K562 (cell line): ENCODE measurements at regions not wholly inside any gene's neighbourhood (a gene's known extent, or its start where the extent isn't known, plus 50 kb on each side); places are given as distances from the start of the nearest gene placed in this dataset.

ENCODE experiments used
- ATAC-seq: fragments of 200-7000 bp; cut with Tn5 transposase; 3 replicates; pipeline ENCODE4 v1.9.1; 2020; ENCODE audit warnings: moderate library complexity
- BruUV-seq: library from RNA; stranded (reverse); fragments of 400-500 nt; replicated peaks from 2 replicates; lab custom pipeline; 2021; lab: Mats Ljungman, UMichigan
- CTCF ChIA-PET: fragments of 300-600 bp; formaldehyde crosslinking; extraction: SDS; loops from one replicate; lab custom pipeline; 2021; ENCODE audit warnings: low intra/inter-chr PET ratio; lab: Yijun Ruan, JAX
- POLR2A ChIA-PET: fragments of 300-600, 350-650 bp; sonication (Branson Sonifier 250); formaldehyde crosslinking; extraction: SDS; loops from one replicate; lab custom pipeline; 2021; ENCODE audit warnings: antibody characterized with exemption, inconsistent platforms; lab: Yijun Ruan, JAX
- DNase-seq, 4 experiments: peaks; one replicate each; pipeline versions ENCODE4 v3.0.0 to v3.0.0-alpha.2; 2011 to 2018; ENCODE audit warnings: low spot score in 3 of 4, mixed read lengths in 3 of 4; ENCODE audit errors: extremely low read depth in 1 of 4
- FAIRE-seq: peaks from 2 replicates; lab custom pipeline; 2011; peaks lifted over from hg19 to GRCh38; lab: Jason Lieb, UNC
- H2AFZ ChIP-seq: 2 replicates; pipeline ENCODE4 v1.6.0; 2011; ENCODE audit warnings: low read depth, low read length, control low read depth, inconsistent platforms
- H3K27ac ChIP-seq: fragments of 200-600 bp; 3 replicates; pipeline ENCODE4 v1.8.0; 2011; ENCODE audit warnings: low read depth, mild to moderate bottlenecking, control low read depth, inconsistent platforms, low read length, moderate library complexity, mixed read lengths; ENCODE audit errors: extremely low read depth
- H3K27me3 ChIP-seq, 2 experiments: fragments of 300-600 bp in 1 of 2; 2 replicates in 1 of 2; 3 replicates in 1 of 2; pipeline versions ENCODE4 v1.6.0 to v1.8.0; 2011; ENCODE audit warnings: inconsistent platforms in 2 of 2, low read length in 2 of 2, mild to moderate bottlenecking in 1 of 2, mixed read lengths in 1 of 2, moderate library complexity in 1 of 2; ENCODE audit not compliant: control insufficient read depth in 2 of 2, insufficient read depth in 2 of 2
- H3K36me3 ChIP-seq: fragments of 300-600 bp; 3 replicates; pipeline ENCODE4 v1.8.0; 2011; ENCODE audit warnings: mild to moderate bottlenecking, low read length, inconsistent platforms; ENCODE audit not compliant: control insufficient read depth, insufficient read depth
- H3K4me1 ChIP-seq, 2 experiments: fragments of 200-600 bp in 1 of 2; replicated peaks in 1 of 2; 2 replicates in 1 of 2; 3 replicates in 1 of 2; pipeline versions ENCODE4 v1.5.1 to v1.8.0; 2011; ENCODE audit warnings: inconsistent platforms in 2 of 2, low read length in 2 of 2, mild to moderate bottlenecking in 1 of 2, mixed read lengths in 1 of 2, moderate library complexity in 1 of 2; ENCODE audit not compliant: control insufficient read depth in 2 of 2, insufficient read depth in 2 of 2
- H3K4me2 ChIP-seq: 2 replicates; pipeline ENCODE4 v1.6.1; 2011; ENCODE audit warnings: low read length, control low read depth, inconsistent platforms, mixed read lengths; ENCODE audit not compliant: insufficient read depth
- H3K4me3 ChIP-seq: fragments of 200-600 bp; sonication (generic), shearing (Covaris generic); 2 replicates; pipeline ENCODE4 v1.5.1; 2016; ENCODE audit warnings: control low read depth, inconsistent platforms
- H3K79me2 ChIP-seq: fragments of 200-600 bp; 3 replicates; pipeline ENCODE4 v1.8.0; 2011; ENCODE audit warnings: low read length, inconsistent platforms; ENCODE audit not compliant: control insufficient read depth, insufficient read depth
- H3K9ac ChIP-seq, 2 experiments: 2 replicates each; pipeline versions ENCODE4 v1.6.0 to v1.6.1; 2011; ENCODE audit warnings: low read depth in 2 of 2, low read length in 2 of 2, control low read depth in 1 of 2, inconsistent platforms in 1 of 2, mild to moderate bottlenecking in 1 of 2, mixed read lengths in 1 of 2; ENCODE audit not compliant: insufficient read depth in 1 of 2
- H3K9me1 ChIP-seq: one replicate; pipeline ENCODE4 v1.6.0; 2011; ENCODE audit warnings: inconsistent platforms, mild to moderate bottlenecking, low read length, moderate library complexity; ENCODE audit not compliant: control insufficient read depth, insufficient read depth
- H3K9me3 ChIP-seq: replicated peaks from 2 replicates; pipeline ENCODE4 v1.5.1; 2011; ENCODE audit warnings: low read depth, low read length, inconsistent platforms; ENCODE audit not compliant: control insufficient read depth, insufficient read depth
- H4K20me1 ChIP-seq: replicated peaks from 2 replicates; pipeline ENCODE4 v1.6.1; 2011; ENCODE audit warnings: low read length, inconsistent platforms, mixed read lengths; ENCODE audit not compliant: control insufficient read depth, insufficient read depth
- DEAF1 ChIP-seq: fragments of 450-650 bp; formaldehyde crosslinking; IDR thresholded peaks from 2 replicates; pipeline ENCODE4 v1.4.0; 2020; ENCODE audit warnings: mild to moderate bottlenecking, moderate library complexity
- GABPB1 ChIP-seq: sonication (generic); formaldehyde crosslinking; IDR thresholded peaks from 2 replicates; pipeline ENCODE4 v1.8.0; 2022; ENCODE audit warnings: mild to moderate bottlenecking, missing genetic modification reagents
- JUNB ChIP-seq: fragments of 450-650 bp; formaldehyde crosslinking; conservative IDR thresholded peaks from 2 replicates; pipeline ENCODE4 v1.4.0; 2020; ENCODE audit warnings: mild to moderate bottlenecking
- KAT2B ChIP-seq: IDR thresholded peaks from one replicate; pipeline ENCODE4 v1.6.1; 2012; ENCODE audit warnings: low read depth, mild to moderate bottlenecking, control low read depth, inconsistent platforms, low read length, moderate library complexity
- KLF6 ChIP-seq: fragments of 250-450 bp; sonication (Bioruptor Pico); IDR thresholded peaks from 2 replicates; pipeline ENCODE4 v1.4.0; 2020; ENCODE audit warnings: mild to moderate bottlenecking, moderate library complexity, borderline replicate concordance
- MBD1 ChIP-seq: fragments of 250-450 bp; sonication (Bioruptor Pico); IDR thresholded peaks from 2 replicates; pipeline ENCODE4 v1.8.0; 2022; ENCODE audit warnings: inconsistent platforms
- NFE2 ChIP-seq: IDR thresholded peaks from 2 replicates; pipeline ENCODE4 v1.6.1; 2014; ENCODE audit warnings: antibody characterized with exemption, low read depth
- NR2F6 ChIP-seq: fragments of 450-650 bp; formaldehyde crosslinking; IDR thresholded peaks from 2 replicates; pipeline ENCODE4 v1.4.0; 2020; ENCODE audit warnings: mild to moderate bottlenecking
- PHF8 ChIP-seq: fragments of 200-600 bp; sonication (generic); IDR thresholded peaks from 2 replicates; pipeline ENCODE4 v1.6.1; 2012; ENCODE audit warnings: mixed run types, mild to moderate bottlenecking, inconsistent platforms, low read length, moderate library complexity, borderline replicate concordance
- POLR2G ChIP-seq: fragments of 200-400 bp; formaldehyde crosslinking; IDR thresholded peaks from 2 replicates; pipeline ENCODE4 v1.6.1; 2017; ENCODE audit warnings: low read depth, mild to moderate bottlenecking, antibody characterized with exemption, low read length, moderate library complexity
- RBM25 ChIP-seq: fragments of 200-400 bp; formaldehyde crosslinking; IDR thresholded peaks from 2 replicates; pipeline ENCODE4 v1.6.1; 2018; ENCODE audit warnings: low read length, low read depth, moderate library complexity; ENCODE audit not compliant: severe bottlenecking
- SIN3A ChIP-seq, 2 experiments: fragments of 150-350 bp in 1 of 2; IDR thresholded peaks; 2 replicates each; pipeline ENCODE4 v1.6.1; 2011 to 2016; ENCODE audit warnings: borderline replicate concordance in 2 of 2, low read depth in 2 of 2, low read length in 2 of 2, mild to moderate bottlenecking in 2 of 2, moderate library complexity in 2 of 2; ENCODE audit not compliant: control insufficient read depth in 1 of 2
- SNRNP70 ChIP-seq: fragments of 200-400 bp; formaldehyde crosslinking; optimal IDR thresholded peaks from 2 replicates; pipeline ENCODE3; 2017; ENCODE audit warnings: low read depth, low read length
- STAT5A ChIP-seq: IDR thresholded peaks from 2 replicates; pipeline ENCODE4 v1.6.1; 2012; ENCODE audit warnings: low read length, inconsistent platforms, borderline replicate concordance
- TAL1 ChIP-seq: fragments of 450-650 bp; IDR thresholded peaks from 2 replicates; pipeline ENCODE4 v1.6.1; 2016; ENCODE audit warnings: mild to moderate bottlenecking
- ZC3H11A ChIP-seq: IDR thresholded peaks from 2 replicates; pipeline ENCODE4 v1.6.1; 2012; ENCODE audit warnings: low read depth, low read length, improper control_type of control experiment
- ZKSCAN1 ChIP-seq: fragments of 150-350 bp; IDR thresholded peaks from 2 replicates; pipeline ENCODE4 v1.6.1; 2016; ENCODE audit warnings: low read depth, low read length
- ZNF41 ChIP-seq: fragments of 250-450 bp; sonication (Bioruptor Pico); conservative IDR thresholded peaks from 2 replicates; pipeline ENCODE4 v1.4.0; 2020; ENCODE audit warnings: mild to moderate bottlenecking
- ZNF436 ChIP-seq: fragments of 250-450, 450-650 bp; sonication (Bioruptor Pico); formaldehyde crosslinking; IDR thresholded peaks from 2 replicates; pipeline ENCODE4 v1.7.0; 2020; ENCODE audit warnings: mild to moderate bottlenecking
- WGBS: fragments of 100-300 bp; shearing (Covaris generic); methylation state at CpG from one replicate; pipeline ENCODE4 v1.1.6; 2016; ENCODE audit warnings: low coverage, mixed read lengths; ENCODE audit not compliant: insufficient coverage; ENCODE audit errors: missing lambda C conversion rate; 5-methylcytosine and 5-hydroxymethylcytosine counted together
- in situ Hi-C: fragments of 300-500 bp; cut with MboI; formaldehyde crosslinking; loops from 4 replicates; pipeline ENCODE4 v1.15.0; 2018; ENCODE audit warnings: inconsistent platforms, mixed read lengths
- intact Hi-C: fragments of 100-400 bp; cut with micrococcal nuclease; formaldehyde crosslinking; loops from 2 replicates; pipeline ENCODE4 v1.14.2; 2022

GRCh38 chr13:106369858-106370257 lies 165.6 kb downstream of the EFNB2 start:
- in situ Hi-C loops: no loop called here
- TF ChIP-seq KAT2B (no peak), ZNF436 (CRISPR knock-in tag) (no peak), SNRNP70 (no peak), TAL1 (no peak), MBD1 (CRISPR knock-in tag) (no peak), POLR2G (no peak), ZKSCAN1 (no peak), ZC3H11A (no peak), JUNB (CRISPR knock-in tag) (no peak), ZNF41 (CRISPR knock-in tag) (no peak), RBM25 (no peak), GABPB1 (no peak), STAT5A (no peak), NR2F6 (CRISPR knock-in tag) (no peak), NFE2 (no peak), KLF6 (no peak), DEAF1 (CRISPR knock-in tag) (no peak), SIN3A (IDR thresholded peaks at IDR 0.05; ENCODE audit: borderline replicate concordance in 2 of 2, control insufficient read depth in 1 of 2, low read depth in 2 of 2, low read length in 2 of 2) (no peak), PHF8 (no peak)
- TF ChIP-seq, all 486 proteins: peak for 0
- Histone ChIP-seq H3K36me3 (no peaks in the 10 kb centered on the region), H3K27me3 (no peaks in the 10 kb centered on the region), H3K9ac (no peak overlapping the region), H3K79me2 (no peaks in the 10 kb centered on the region), H3K4me2 (no peak overlapping the region), H3K4me1 (no peaks in the 10 kb centered on the region), H4K20me1 (no peaks in the 10 kb centered on the region), H3K4me3 (no peak overlapping the region), H2AFZ (no peak overlapping the region), H3K9me3 (no peaks in the 10 kb centered on the region), H3K9me1 (no peaks in the 10 kb centered on the region), H3K27ac (no peak overlapping the region)
- no peak for DNase-seq
- ChIA-PET POLR2A (no interaction called here), CTCF (no interaction called here)
- WGBS: 0% methylated on average over 2 of the region's 2 CpGs
- intact Hi-C loops: no loop called here
- FAIRE-seq: no peak
- BruUV-seq: no TSS peak
- ATAC-seq: no peak
